ENCODE measurements at regions not wholly inside any gene's neighbourhood (a gene's known extent, or its start where the extent isn't known, plus 50 kb on each side); places are given as distances from the start of the nearest gene placed in this dataset.

GRCh38 chr11:33646629-33647028 lies 54.0 kb downstream of the C11orf91 start:
- no peak overlapping the region for H3K4me2 ChIP-seq (ENCODE audit: insufficient read depth, low read length)
- peak; percentile 59 for DNase-seq (ENCODE audit: low read depth, low spot score)
- H3K36me3 ChIP-seq (ENCODE audit: control insufficient read depth in 2 of 2, extremely low read depth in 1 of 2, insufficient read depth in 2 of 2, low read length in 2 of 2), result no peaks in the 10 kb centered on the region
- no peaks in the 10 kb centered on the region for H3K9me3 ChIP-seq (replicated peaks; ENCODE audit: control insufficient read depth, insufficient read depth, low read length)
- H2AFZ ChIP-seq (ENCODE audit: low read depth, low read length), result no peak overlapping the region
- H3K9ac ChIP-seq (replicated peaks; ENCODE audit: extremely low read depth, insufficient read depth, low read length), result no peak overlapping the region
- dilution Hi-C loops (cut with MboI; ENCODE audit: extremely low pct_ligation_motif_present, low sequenced_read_pairs) (no loop called here), intact Hi-C loops (cut with micrococcal nuclease) (loop anchor here (2.0 kb wide), 2 partner anchors 44 to 270 kb away; partner anchors contain the start of gene KIAA1549L)
- TF ChIP-seq FOS (IDR thresholded peaks at IDR 0.05; ENCODE audit: borderline replicate concordance, insufficient read depth, low read length), result no peak
- TF ChIP-seq POLR2A (IDR thresholded peaks at IDR 0.05; ENCODE audit: low read depth, low read length), result no peak
- TF ChIP-seq CTCF (IDR thresholded peaks at IDR 0.05; ENCODE audit: extremely low read depth in 1 of 2, insufficient read depth in 1 of 2, low read depth in 1 of 2, low read length in 2 of 2), result no peak
- no peak for TF ChIP-seq JUN (IDR thresholded peaks at IDR 0.05; ENCODE audit: borderline replicate concordance, insufficient read depth, insufficient read length, low read depth)
- TF ChIP-seq MYC (IDR thresholded peaks at IDR 0.05; ENCODE audit: low read depth, low read length), result no peak
- FAIRE-seq, result no peak
- CTCF ChIA-PET, result interaction anchor here (0.8 to 0.9 kb wide), 2 partner anchors 13 to 96 kb away, joined by 3 to 4 read pairs; no protein-coding TSS in a partner anchor
- POLR2A ChIA-PET, result no interaction called here
- peak overlapping the region; percentile 3 for H3K27ac ChIP-seq (ENCODE audit: insufficient read depth, low read depth, low read length)
- H3K9me1 ChIP-seq (replicated peaks; ENCODE audit: control insufficient read depth, extremely low read depth, insufficient read depth, low read length), result no peaks in the 10 kb centered on the region
- BruUV-seq (replicated peaks), result no TSS peak
- no peaks in the 10 kb centered on the region for H3K27me3 ChIP-seq (ENCODE audit: control insufficient read depth in 2 of 2, insufficient read depth in 2 of 2, low read length in 2 of 2)
- H4K20me1 ChIP-seq (replicated peaks; ENCODE audit: control insufficient read depth, extremely low read depth, insufficient read depth, low read length), result no peaks in the 10 kb centered on the region
- peaks cover 9% of the 10 kb centered on the region for H3K4me1 ChIP-seq (ENCODE audit: control insufficient read depth, extremely low read depth, insufficient read depth, low read length)
- no peak overlapping the region for H3K4me3 ChIP-seq (replicated peaks in 1 of 3; ENCODE audit: insufficient read depth in 1 of 3, low read depth in 1 of 3, low read length in 3 of 3)
- H3K79me2 ChIP-seq (ENCODE audit: control insufficient read depth, insufficient read depth, low read length), result no peaks in the 10 kb centered on the region

DNA sequence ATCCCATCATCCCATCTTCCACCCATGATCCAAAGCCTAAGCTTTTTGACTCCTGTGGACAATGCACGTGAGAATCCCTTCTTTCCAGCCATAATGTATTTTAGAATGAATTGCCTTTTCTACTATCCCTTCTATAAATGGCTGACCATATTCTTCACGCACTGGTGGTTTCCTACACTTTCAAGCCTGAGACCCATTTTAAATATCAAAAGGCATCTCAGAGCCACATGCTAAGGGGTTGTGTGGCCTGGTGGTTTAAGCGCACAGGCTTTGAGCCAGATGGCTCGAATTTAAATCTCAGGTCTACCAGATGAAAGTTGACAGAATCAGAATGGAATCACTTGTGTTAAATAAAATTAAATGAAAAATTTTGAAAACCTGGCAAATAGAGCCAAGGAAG lies 54.5 kb downstream of the C11orf91 start:
- H3K4me3 ChIP-seq (replicated peaks in 1 of 3; ENCODE audit: insufficient read depth in 1 of 3, low read depth in 1 of 3, low read length in 3 of 3), result no peak overlapping the region
- dilution Hi-C loops (cut with MboI; ENCODE audit: extremely low pct_ligation_motif_present, low sequenced_read_pairs), result no loop called here
- H3K27ac ChIP-seq (ENCODE audit: insufficient read depth, low read depth, low read length), result peak overlapping the region; percentile 3
- H3K4me2 ChIP-seq (ENCODE audit: insufficient read depth, low read length), result no peak overlapping the region
- no peak for DNase-seq (ENCODE audit: low read depth, low spot score)
- no peaks in the 10 kb centered on the region for H3K9me1 ChIP-seq (replicated peaks; ENCODE audit: control insufficient read depth, extremely low read depth, insufficient read depth, low read length)
- no peaks in the 10 kb centered on the region for H3K79me2 ChIP-seq (ENCODE audit: control insufficient read depth, insufficient read depth, low read length)
- ChIA-PET CTCF (interaction anchor here (0.9 kb wide), 1 partner anchor 96 kb away, joined by 4 read pairs; no protein-coding TSS in a partner anchor), POLR2A (no interaction called here)
- FAIRE-seq, result no peak
- no peaks in the 10 kb centered on the region for H4K20me1 ChIP-seq (replicated peaks; ENCODE audit: control insufficient read depth, extremely low read depth, insufficient read depth, low read length)
- H2AFZ ChIP-seq (ENCODE audit: low read depth, low read length), result no peak overlapping the region
- no TSS peak for BruUV-seq (replicated peaks)
- no peaks in the 10 kb centered on the region for H3K9me3 ChIP-seq (replicated peaks; ENCODE audit: control insufficient read depth, insufficient read depth, low read length)
- TF ChIP-seq CTCF (IDR thresholded peaks at IDR 0.05; ENCODE audit: extremely low read depth in 1 of 2, insufficient read depth in 1 of 2, low read depth in 1 of 2, low read length in 2 of 2) (no peak), MYC (IDR thresholded peaks at IDR 0.05; ENCODE audit: low read depth, low read length) (no peak), MAX (IDR thresholded peaks at IDR 0.05; ENCODE audit: insufficient read depth, insufficient read length) (no peak), FOS (IDR thresholded peaks at IDR 0.05; ENCODE audit: borderline replicate concordance, insufficient read depth, low read length) (no peak), EZH2 (IDR thresholded peaks at IDR 0.05; ENCODE audit: borderline replicate concordance, low read depth, low read length, severe bottlenecking) (no peak), JUN (IDR thresholded peaks at IDR 0.05; ENCODE audit: borderline replicate concordance, insufficient read depth, insufficient read length, low read depth) (no peak), POLR2A (IDR thresholded peaks at IDR 0.05; ENCODE audit: low read depth, low read length) (no peak), POLR2AphosphoS5 (IDR thresholded peaks at IDR 0.05; ENCODE audit: insufficient read depth, low read depth, low read length) (no peak), GATA2 (IDR thresholded peaks at IDR 0.05; ENCODE audit: insufficient read depth, insufficient read length, low read depth, low read length) (no peak)
- intact Hi-C loops (cut with micrococcal nuclease), result loop anchor here (2.0 kb wide), 2 partner anchors 45 to 269 kb away; partner anchors contain the start of gene KIAA1549L
- no peak overlapping the region for H3K9ac ChIP-seq (replicated peaks; ENCODE audit: extremely low read depth, insufficient read depth, low read length)
- H3K27me3 ChIP-seq (ENCODE audit: control insufficient read depth in 2 of 2, insufficient read depth in 2 of 2, low read length in 2 of 2), result no peaks in the 10 kb centered on the region
- no peaks in the 10 kb centered on the region for H3K36me3 ChIP-seq (ENCODE audit: control insufficient read depth in 2 of 2, extremely low read depth in 1 of 2, insufficient read depth in 2 of 2, low read length in 2 of 2)
- peaks cover 9% of the 10 kb centered on the region for H3K4me1 ChIP-seq (ENCODE audit: control insufficient read depth, extremely low read depth, insufficient read depth, low read length)
